Panc1 (cell line): ENCODE measurements at regions not wholly inside any gene's neighbourhood (a gene's known extent, or its start where the extent isn't known, plus 50 kb on each side); places are given as distances from the start of the nearest gene placed in this dataset.

Experiments used
- ATAC-seq: fragments of 200-7000 bp; cut with Tn5 transposase; 2 replicates; pipeline ENCODE4 v1.9.1; 2020; ENCODE audit warnings: mild to moderate bottlenecking, moderate library complexity
- BruUV-seq: library from RNA; stranded (reverse); fragments of 400-500 nt; replicated peaks from 2 replicates; lab custom pipeline; 2021; lab: Mats Ljungman, UMichigan
- CTCF ChIA-PET: fragments of 300-600 bp; sonication (Branson Sonifier 250); formaldehyde crosslinking; loops from one replicate; lab custom pipeline; 2022; ENCODE audit warnings: antibody characterized with exemption; lab: Charles Lee
- POLR2A ChIA-PET: fragments of 300-600 bp; sonication (Branson Sonifier 250); formaldehyde crosslinking; loops from one replicate; lab custom pipeline; 2022; ENCODE audit warnings: antibody characterized with exemption; lab: Charles Lee
- DNase-seq: peaks from one replicate; pipeline ENCODE4 v3.0.0-alpha.2; 2010; ENCODE audit warnings: low read depth, low spot score
- H3K27ac ChIP-seq: 2 replicates; pipeline ENCODE4 v1.5.1; 2011; ENCODE audit warnings: mild to moderate bottlenecking, low read length, inconsistent platforms
- H3K27me3 ChIP-seq: fragments of 200-500 bp; sonication (Bioruptor generic); 2 replicates; pipeline ENCODE4 v1.6.0; 2014; ENCODE audit warnings: low read length, inconsistent platforms; ENCODE audit not compliant: control insufficient read depth, insufficient read depth
- H3K36me3 ChIP-seq: fragments of 200-500 bp; sonication (Bioruptor generic); 2 replicates; pipeline ENCODE4 v1.5.1; 2014; ENCODE audit warnings: inconsistent platforms, mild to moderate bottlenecking, low read length, moderate library complexity; ENCODE audit not compliant: control insufficient read depth, insufficient read depth
- H3K4me1 ChIP-seq: 2 replicates; pipeline ENCODE4 v1.5.1; 2011; ENCODE audit warnings: inconsistent platforms, mild to moderate bottlenecking, low read length, moderate library complexity; ENCODE audit not compliant: control insufficient read depth, insufficient read depth
- H3K4me3 ChIP-seq, 2 experiments: 2 replicates each; pipeline ENCODE4 v1.5.1; 2011 to 2012; ENCODE audit warnings: low read depth in 2 of 2, low read length in 2 of 2, mild to moderate bottlenecking in 2 of 2, inconsistent platforms in 1 of 2, moderate library complexity in 1 of 2
- H3K9me3 ChIP-seq: fragments of 200-500 bp; sonication (Bioruptor generic); 2 replicates; pipeline ENCODE4 v1.5.1; 2014; ENCODE audit warnings: low read depth, mild to moderate bottlenecking, inconsistent platforms, low read length, moderate library complexity; ENCODE audit not compliant: control insufficient read depth, insufficient read depth
- POLR2AphosphoS5 ChIP-seq: IDR thresholded peaks from 2 replicates; pipeline ENCODE4 v1.6.1; 2012; ENCODE audit warnings: mild to moderate bottlenecking, low read depth, low read length, moderate library complexity
- SIN3A ChIP-seq: IDR thresholded peaks from 2 replicates; pipeline ENCODE4 v1.6.1; 2012; ENCODE audit warnings: low read depth, mild to moderate bottlenecking, low read length, moderate library complexity, borderline replicate concordance; ENCODE audit not compliant: insufficient read depth
- TCF7L2 ChIP-seq: IDR thresholded peaks from 2 replicates; pipeline ENCODE4 v1.6.1; 2011; ENCODE audit warnings: mild to moderate bottlenecking, low read depth, low read length, inconsistent platforms
- in situ Hi-C: cut with HindIII; loops from 2 replicates; pipeline ENCODE4 v1.10.0; 2016; ENCODE audit warnings: low sequenced_read_pairs, low pct_unique_long_range_greater_than_20kb
- intact Hi-C: fragments of 100-400 bp; cut with micrococcal nuclease; formaldehyde crosslinking; loops from one replicate; pipeline ENCODE4 v1.10.0; 2022; ENCODE audit not compliant: unreplicated experiment
- TF ChIP-seq, protein P1 (sequence below): fragments of 450-650 bp; IDR thresholded peaks from 2 replicates; pipeline ENCODE4 v1.5.1; 2017; ENCODE audit warnings: mild to moderate bottlenecking
- TF ChIP-seq, protein P2 (sequence below), 2 experiments: IDR thresholded peaks; 2 replicates each; pipeline ENCODE4 v1.6.1; 2011 to 2012; ENCODE audit warnings: low read depth in 2 of 2, control low read depth in 1 of 2, low read length in 1 of 2, mild to moderate bottlenecking in 1 of 2, moderate library complexity in 1 of 2; ENCODE audit not compliant: insufficient read depth in 1 of 2

DNA sequence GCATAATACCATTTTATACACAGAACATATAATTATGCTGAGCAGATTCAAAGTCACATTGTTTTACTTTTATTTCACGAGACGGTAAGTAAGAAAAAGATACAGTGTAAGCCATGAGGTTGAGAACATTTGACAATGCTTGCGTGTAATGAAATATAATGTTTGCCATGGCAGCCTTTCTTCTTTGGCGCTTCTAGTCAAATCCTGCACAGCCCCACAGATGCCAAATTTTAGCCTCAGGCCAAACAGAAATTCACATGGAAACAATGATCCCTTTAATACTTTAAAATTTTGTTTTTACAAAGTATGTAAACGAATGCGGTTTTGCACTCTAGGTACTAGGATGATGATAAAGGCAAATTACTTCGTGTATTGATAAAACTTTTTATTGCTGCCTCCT, 502.7 kb upstream of the SMIM31 start:
- H3K36me3 ChIP-seq, result no peaks in the 10 kb centered on the region
- intact Hi-C loops (no loop called here), in situ Hi-C loops (no loop called here)
- no peak for ATAC-seq
- TF ChIP-seq, protein P1, sequence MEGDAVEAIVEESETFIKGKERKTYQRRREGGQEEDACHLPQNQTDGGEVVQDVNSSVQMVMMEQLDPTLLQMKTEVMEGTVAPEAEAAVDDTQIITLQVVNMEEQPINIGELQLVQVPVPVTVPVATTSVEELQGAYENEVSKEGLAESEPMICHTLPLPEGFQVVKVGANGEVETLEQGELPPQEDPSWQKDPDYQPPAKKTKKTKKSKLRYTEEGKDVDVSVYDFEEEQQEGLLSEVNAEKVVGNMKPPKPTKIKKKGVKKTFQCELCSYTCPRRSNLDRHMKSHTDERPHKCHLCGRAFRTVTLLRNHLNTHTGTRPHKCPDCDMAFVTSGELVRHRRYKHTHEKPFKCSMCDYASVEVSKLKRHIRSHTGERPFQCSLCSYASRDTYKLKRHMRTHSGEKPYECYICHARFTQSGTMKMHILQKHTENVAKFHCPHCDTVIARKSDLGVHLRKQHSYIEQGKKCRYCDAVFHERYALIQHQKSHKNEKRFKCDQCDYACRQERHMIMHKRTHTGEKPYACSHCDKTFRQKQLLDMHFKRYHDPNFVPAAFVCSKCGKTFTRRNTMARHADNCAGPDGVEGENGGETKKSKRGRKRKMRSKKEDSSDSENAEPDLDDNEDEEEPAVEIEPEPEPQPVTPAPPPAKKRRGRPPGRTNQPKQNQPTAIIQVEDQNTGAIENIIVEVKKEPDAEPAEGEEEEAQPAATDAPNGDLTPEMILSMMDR, result no peak
- TF ChIP-seq, protein P2, sequence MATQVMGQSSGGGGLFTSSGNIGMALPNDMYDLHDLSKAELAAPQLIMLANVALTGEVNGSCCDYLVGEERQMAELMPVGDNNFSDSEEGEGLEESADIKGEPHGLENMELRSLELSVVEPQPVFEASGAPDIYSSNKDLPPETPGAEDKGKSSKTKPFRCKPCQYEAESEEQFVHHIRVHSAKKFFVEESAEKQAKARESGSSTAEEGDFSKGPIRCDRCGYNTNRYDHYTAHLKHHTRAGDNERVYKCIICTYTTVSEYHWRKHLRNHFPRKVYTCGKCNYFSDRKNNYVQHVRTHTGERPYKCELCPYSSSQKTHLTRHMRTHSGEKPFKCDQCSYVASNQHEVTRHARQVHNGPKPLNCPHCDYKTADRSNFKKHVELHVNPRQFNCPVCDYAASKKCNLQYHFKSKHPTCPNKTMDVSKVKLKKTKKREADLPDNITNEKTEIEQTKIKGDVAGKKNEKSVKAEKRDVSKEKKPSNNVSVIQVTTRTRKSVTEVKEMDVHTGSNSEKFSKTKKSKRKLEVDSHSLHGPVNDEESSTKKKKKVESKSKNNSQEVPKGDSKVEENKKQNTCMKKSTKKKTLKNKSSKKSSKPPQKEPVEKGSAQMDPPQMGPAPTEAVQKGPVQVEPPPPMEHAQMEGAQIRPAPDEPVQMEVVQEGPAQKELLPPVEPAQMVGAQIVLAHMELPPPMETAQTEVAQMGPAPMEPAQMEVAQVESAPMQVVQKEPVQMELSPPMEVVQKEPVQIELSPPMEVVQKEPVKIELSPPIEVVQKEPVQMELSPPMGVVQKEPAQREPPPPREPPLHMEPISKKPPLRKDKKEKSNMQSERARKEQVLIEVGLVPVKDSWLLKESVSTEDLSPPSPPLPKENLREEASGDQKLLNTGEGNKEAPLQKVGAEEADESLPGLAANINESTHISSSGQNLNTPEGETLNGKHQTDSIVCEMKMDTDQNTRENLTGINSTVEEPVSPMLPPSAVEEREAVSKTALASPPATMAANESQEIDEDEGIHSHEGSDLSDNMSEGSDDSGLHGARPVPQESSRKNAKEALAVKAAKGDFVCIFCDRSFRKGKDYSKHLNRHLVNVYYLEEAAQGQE (IDR thresholded peaks at IDR 0.05; ENCODE audit: insufficient read depth in 1 of 2, low read depth in 2 of 2, low read length in 1 of 2), result no peak
- no peak for TF ChIP-seq SIN3A
- H3K4me1 ChIP-seq, result no peaks in the 10 kb centered on the region
- ChIA-PET POLR2A (no interaction called here), CTCF (no interaction called here)
- BruUV-seq, result no TSS peak
- H3K9me3 ChIP-seq, result no peaks in the 10 kb centered on the region
- H3K27me3 ChIP-seq, result no peaks in the 10 kb centered on the region
- DNase-seq, result no peak
- no peak overlapping the region for H3K4me3 ChIP-seq
- H3K27ac ChIP-seq, result no peak overlapping the region

DNA sequence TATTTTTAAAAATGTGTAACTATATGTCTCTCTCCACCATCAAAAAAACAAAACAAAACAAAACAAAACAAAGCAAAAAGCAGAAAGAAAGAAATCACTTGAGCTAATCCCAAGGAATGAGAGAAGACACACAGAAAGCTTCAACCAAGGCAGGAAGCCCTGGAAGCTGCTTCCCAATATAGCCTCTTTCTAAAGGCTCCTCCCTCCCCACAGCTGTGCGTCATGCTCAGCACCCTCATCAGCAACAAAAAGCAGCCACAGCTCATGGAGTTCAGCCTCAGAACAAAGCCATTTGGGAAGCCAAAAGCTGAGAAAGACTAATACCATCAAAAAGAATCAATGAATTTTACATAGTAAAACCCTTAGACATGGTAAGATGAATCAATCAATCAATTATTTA, 501.6 kb upstream of the SMIM31 start:
- no TSS peak for BruUV-seq
- CTCF ChIA-PET, result no interaction called here
- H3K36me3 ChIP-seq, result no peaks in the 10 kb centered on the region
- in situ Hi-C loops, result no loop called here
- TF ChIP-seq, protein P2 (IDR thresholded peaks at IDR 0.05; ENCODE audit: insufficient read depth in 1 of 2, low read depth in 2 of 2, low read length in 1 of 2), result no peak
- TF ChIP-seq, protein P1, result no peak
- TF ChIP-seq SIN3A (no peak), POLR2AphosphoS5 (no peak), TCF7L2 (no peak)
- no peaks in the 10 kb centered on the region for H3K9me3 ChIP-seq
- H3K4me3 ChIP-seq, result no peak overlapping the region
- H3K4me1 ChIP-seq, result no peaks in the 10 kb centered on the region
- no peak overlapping the region for H3K27ac ChIP-seq
- DNase-seq (no peak), ATAC-seq (no peak)
- POLR2A ChIA-PET, result no interaction called here
- H3K27me3 ChIP-seq, result no peaks in the 10 kb centered on the region
- intact Hi-C loops, result no loop called here
